Astrocyte of the spinal cord (primary cell): ENCODE measurements at regions not wholly inside any gene's neighbourhood (a gene's known extent, or its start where the extent isn't known, plus 50 kb on each side); places are given as distances from the start of the nearest gene placed in this dataset.

Experiments used
- DNase-seq: peaks from one replicate; pipeline ENCODE4 v3.0.0; 2011; ENCODE audit warnings: low read depth, low spot score
- H3K4me3 ChIP-seq: 2 replicates; pipeline ENCODE4 v1.5.1; 2011; ENCODE audit warnings: low read depth, mild to moderate bottlenecking, low read length, moderate library complexity
- in situ Hi-C: cut with HindIII; loops from 2 replicates; pipeline ENCODE4 v1.10.0; 2017; ENCODE audit warnings: low sequenced_read_pairs
- TF ChIP-seq, protein P1 (sequence below): IDR thresholded peaks from 2 replicates; pipeline ENCODE4 v1.5.1; 2012; ENCODE audit warnings: low read depth, mild to moderate bottlenecking, low read length, inconsistent platforms

DNA sequence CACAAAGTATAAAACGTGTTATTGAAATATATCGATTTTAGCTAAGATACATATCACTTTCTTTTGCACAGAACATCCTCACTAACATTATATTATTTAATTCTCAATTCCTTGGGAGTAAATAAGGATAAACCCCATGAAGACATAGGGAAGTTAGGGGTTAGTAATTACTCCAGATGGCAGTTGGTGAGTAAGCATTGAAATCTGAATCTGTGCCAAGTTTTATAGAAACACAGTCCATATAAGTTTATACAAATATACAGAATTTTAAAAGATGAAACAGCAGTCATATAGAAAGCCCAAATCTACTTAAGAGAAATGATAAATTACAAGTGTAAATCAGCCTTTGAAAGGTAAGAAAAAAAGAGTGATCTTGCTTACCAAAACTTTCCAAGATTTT is 200.4 kb upstream of the SYT10 start:
- no peak for DNase-seq
- in situ Hi-C loops, result no loop called here
- TF ChIP-seq, protein P1, sequence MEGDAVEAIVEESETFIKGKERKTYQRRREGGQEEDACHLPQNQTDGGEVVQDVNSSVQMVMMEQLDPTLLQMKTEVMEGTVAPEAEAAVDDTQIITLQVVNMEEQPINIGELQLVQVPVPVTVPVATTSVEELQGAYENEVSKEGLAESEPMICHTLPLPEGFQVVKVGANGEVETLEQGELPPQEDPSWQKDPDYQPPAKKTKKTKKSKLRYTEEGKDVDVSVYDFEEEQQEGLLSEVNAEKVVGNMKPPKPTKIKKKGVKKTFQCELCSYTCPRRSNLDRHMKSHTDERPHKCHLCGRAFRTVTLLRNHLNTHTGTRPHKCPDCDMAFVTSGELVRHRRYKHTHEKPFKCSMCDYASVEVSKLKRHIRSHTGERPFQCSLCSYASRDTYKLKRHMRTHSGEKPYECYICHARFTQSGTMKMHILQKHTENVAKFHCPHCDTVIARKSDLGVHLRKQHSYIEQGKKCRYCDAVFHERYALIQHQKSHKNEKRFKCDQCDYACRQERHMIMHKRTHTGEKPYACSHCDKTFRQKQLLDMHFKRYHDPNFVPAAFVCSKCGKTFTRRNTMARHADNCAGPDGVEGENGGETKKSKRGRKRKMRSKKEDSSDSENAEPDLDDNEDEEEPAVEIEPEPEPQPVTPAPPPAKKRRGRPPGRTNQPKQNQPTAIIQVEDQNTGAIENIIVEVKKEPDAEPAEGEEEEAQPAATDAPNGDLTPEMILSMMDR, result no peak
- H3K4me3 ChIP-seq, result no peak overlapping the region

DNA sequence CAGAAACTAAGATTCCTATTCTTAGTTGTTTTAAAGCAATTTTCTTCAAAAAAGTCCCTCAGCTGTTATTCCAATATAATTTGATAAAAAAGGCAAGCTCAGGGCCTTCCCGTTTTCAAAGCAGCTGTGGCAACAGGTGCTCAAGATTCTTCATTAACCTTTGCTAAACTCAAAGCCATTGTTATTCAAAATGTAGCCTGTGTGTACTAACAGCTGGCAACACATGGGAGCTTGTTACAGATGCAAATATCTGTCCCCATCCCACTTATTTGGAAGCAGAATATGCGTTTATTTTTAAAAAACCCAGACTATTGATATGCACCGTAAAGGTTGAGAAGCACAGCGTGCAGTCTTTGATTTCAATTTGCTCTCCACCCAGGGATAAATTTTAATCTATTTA is 210.4 kb upstream of the SYT10 start:
- TF ChIP-seq, protein P1, result no peak
- no peak for DNase-seq
- no peak overlapping the region for H3K4me3 ChIP-seq
- in situ Hi-C loops, result no loop called here

DNA sequence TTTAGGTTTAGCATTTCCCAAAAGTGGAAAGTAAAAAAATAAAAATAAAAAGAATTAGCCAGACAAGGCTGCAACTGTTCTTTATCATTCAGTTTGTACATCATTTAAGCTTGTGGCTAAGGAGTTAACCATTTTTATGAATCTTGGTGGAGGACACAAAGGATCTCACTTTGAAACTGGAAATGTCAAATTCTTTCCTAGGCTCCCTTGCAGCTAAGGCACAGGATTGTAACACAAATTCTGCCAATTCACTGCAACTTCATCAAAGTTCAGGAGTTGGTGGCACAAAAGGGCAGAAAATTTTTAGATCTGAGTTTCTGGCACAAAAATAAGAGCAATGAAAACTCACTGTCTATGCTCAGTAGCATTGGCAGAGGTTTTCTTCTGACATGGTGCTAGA is 211.2 kb upstream of the SYT10 start:
- DNase-seq, result no peak
- TF ChIP-seq, protein P1, result no peak
- H3K4me3 ChIP-seq, result no peak overlapping the region
- in situ Hi-C loops, result no loop called here

DNA sequence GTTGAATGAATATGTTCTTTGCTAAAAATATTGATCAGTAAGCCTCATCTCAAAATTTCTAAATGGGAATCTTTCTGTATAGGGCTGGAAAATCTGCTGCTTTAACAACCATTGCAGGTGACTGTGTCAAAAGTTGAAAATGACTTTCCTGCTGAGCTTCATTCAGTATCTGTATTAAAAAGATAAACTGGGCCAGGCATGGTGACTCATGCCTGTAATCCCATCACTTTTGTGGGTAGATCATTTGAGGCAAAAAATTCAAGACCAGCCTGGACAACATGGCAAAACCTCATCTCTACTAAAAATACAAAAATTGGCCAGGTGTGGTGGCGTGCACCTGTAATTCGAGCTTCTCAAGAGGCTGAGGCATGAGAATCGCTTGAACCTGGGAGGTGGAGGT is 213.7 kb upstream of the SYT10 start:
- DNase-seq, result no peak
- in situ Hi-C loops, result no loop called here
- no peak overlapping the region for H3K4me3 ChIP-seq
- TF ChIP-seq, protein P1, result no peak

DNA sequence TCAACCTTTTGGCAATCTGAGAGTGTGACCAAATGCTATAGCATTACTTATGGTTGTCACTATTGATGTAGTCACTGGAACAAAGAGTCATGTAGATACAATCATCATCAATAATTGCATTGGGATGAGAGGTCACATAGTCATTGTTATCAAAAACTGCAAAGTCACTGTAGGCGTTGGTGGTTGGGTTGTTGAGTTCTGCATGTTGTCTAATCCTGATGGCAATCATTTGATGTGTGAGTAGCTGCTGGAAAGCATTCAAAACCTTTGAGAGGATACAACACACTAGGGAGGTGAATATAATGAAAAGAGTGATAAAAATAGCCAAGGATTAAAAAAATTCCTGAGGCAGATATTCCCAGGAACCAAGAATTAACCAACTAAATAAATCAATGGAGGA is 214.7 kb upstream of the SYT10 start:
- in situ Hi-C loops, result no loop called here
- no peak overlapping the region for H3K4me3 ChIP-seq
- DNase-seq, result no peak
- TF ChIP-seq, protein P1, result no peak

DNA sequence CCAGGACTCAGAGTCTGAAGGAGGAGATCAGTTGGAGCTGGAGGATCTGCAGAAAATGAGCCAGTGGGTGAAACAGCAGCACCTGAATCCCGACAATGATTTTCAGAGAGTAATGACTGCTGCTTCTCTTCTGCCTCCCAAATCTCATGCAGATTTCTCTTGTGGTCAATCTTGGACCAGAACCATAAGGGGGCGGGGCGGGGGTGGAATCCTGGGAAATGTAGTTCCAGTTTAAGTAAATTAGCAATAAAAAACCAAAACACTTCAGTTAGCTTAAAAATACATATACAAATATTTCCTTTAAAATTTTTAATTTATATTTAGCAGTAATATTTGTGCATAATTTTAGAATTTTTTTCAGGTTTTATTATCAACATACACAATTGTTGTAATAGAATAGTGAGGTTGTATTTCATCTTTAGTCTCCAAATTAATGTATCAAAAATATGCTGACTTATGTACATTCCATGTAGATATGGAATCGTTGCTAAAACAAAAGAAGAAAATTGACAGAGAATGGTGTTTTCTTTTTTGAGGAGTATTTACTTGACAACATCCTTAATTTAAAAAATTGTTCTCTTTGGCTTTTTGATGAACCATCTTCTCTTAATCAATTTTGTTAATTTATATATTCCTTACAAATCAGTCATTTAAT is 223.5 kb upstream of the SYT10 start:
- in situ Hi-C loops, result no loop called here
- TF ChIP-seq, protein P1, result no peak
- DNase-seq, result no peak
- H3K4me3 ChIP-seq, result no peak overlapping the region
